Adrenal gland (tissue), 9 donors: ENCODE measurements at regions not wholly inside any gene's neighbourhood (a gene's known extent, or its start where the extent isn't known, plus 50 kb on each side); places are given as distances from the start of the nearest gene placed in this dataset.
"Not testable (repeated sequence)": the region's sequence is repeated elsewhere in the genome, so short reads cannot be mapped to it uniquely, and the experiment has no call there.

Source experiments
- DNase-seq, 7 donors: peaks; one replicate each; pipeline ENCODE4 v3.0.0-alpha.2; 2019 to 2020
- H3K27ac ChIP-seq, 5 donors: fragments of 200-600 bp; sonication (generic) in 4 of 5; 1 replicate in 3 of 5; 2 replicates in 2 of 5; pipeline versions ENCODE4 v1.5.1 to v1.8.0; 2016 to 2020; ENCODE audit warnings: mild to moderate bottlenecking in 1 of 5
- H3K27me3 ChIP-seq: fragments of 200-600 bp; 2 replicates; pipeline ENCODE4 v1.8.0; 2021
- H3K36me3 ChIP-seq, 2 donors: fragments of 200-600 bp; replicated peaks in 1 of 2; 1 replicate in 1 of 2; 2 replicates in 1 of 2; pipeline versions ENCODE4 v1.5.1 to v1.8.0; 2018 to 2022
- H3K4me1 ChIP-seq, 2 donors: fragments of 200-600 bp; replicated peaks in 1 of 2; 1 replicate in 1 of 2; 2 replicates in 1 of 2; pipeline versions ENCODE4 v1.5.1 to v1.8.0; 2018 to 2021
- H3K4me3 ChIP-seq, 4 donors: fragments of 200-600 bp; sonication (generic) in 3 of 4; one replicate each; pipeline ENCODE4 v1.5.1; 2016 to 2018
- H3K9me3 ChIP-seq, 3 donors: fragments of 200-600 bp; sonication (generic) in 1 of 3; replicated peaks in 1 of 3; 1 replicate in 2 of 3; 2 replicates in 1 of 3; pipeline versions ENCODE4 v1.5.1 to v1.8.0; 2016 to 2021
- POLR2A ChIP-seq, 2 donors: fragments of 450-650 bp; IDR thresholded peaks; one replicate each; pipeline ENCODE4 v1.6.1; 2017; ENCODE audit warnings: antibody characterized with exemption in 2 of 2, mild to moderate bottlenecking in 2 of 2, moderate library complexity in 1 of 2
- WGBS, 4 donors: extraction: QIAGEN DNeasy Blood & Tissue Kit in 2 of 4; methylation state at CpG; one replicate each; pipeline versions ENCODE4 v1.1.5 to v1.1.7; 2013 to 2017; 5-methylcytosine and 5-hydroxymethylcytosine counted together
- intact Hi-C, 2 donors: fragments of 100-400 bp; cut with DNase I; formaldehyde crosslinking; loops; one replicate each; pipeline versions ENCODE4 v1.14.1 to v1.15.0; 2022 to 2023
- TF ChIP-seq, protein P1 (sequence below), 6 experiments: fragments of 450-650 bp in 4 of 6; fragments of 200-600 bp in 2 of 6; sonication (generic) in 1 of 6; IDR thresholded peaks; 1 replicate in 5 of 6; 2 replicates in 1 of 6; pipeline versions ENCODE4 v1.5.1 to v1.8.0; 2016 to 2021; ENCODE audit warnings: antibody characterized with exemption in 6 of 6, mild to moderate bottlenecking in 2 of 6, moderate library complexity in 1 of 6
- donor health status: healthy with polysubstance abuse.
- donor health status: Bipolar disorder and iron deficiency.
- donor health status: DM: yes; HTN: yes; CAD: no.
- donor health status: DM: no; HTN: no; CAD: no.
- donor health status: DM: no; HTN: no; CAD: no.

DNA sequence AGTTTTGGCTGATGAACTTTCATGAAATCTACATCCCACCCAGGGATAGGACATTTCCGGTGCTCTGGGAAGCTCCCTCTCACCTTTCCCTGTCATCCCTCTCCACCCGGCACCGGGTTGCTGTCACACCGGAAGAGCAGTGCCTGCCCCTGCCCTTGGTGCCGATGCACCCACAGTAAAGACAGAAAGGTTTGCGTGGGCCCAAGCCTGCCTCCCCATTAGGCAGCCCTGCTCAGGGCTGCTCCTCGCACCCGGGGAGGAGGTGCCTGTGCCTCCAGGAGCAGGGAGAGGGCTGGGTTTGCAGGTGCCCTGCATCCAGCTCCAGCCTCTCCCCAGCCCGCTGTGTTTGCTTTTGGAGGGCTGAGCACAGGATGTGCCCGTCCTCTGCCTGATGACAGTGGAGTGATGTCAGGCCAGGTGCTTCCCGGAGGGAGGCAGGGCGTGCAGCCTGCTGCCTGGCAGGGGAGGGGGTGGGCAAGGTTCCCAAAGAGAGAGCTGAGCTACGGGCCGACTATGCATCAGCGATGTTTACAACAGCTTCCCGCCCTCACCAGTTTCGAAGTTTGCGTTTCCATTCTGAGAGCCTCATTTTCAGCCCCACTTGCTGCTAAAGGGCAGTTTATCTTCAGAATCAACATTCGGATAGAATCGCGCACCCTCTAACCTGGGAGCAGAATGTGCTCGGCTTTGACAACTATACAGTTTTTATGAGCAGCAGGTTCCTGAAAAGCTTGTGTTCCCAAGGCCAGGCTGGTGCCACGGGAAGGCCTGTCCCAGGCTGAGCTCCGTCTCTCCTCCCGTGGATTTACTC, 83.2 kb upstream of the CLDN5 start:
- H3K4me3 ChIP-seq = no peak overlapping the region
- H3K9me3 ChIP-seq = no peaks in the 10 kb centered on the region
- no peaks in the 10 kb centered on the region for H3K27me3 ChIP-seq
- no peak for DNase-seq
- no peaks in the 10 kb centered on the region for H3K4me1 ChIP-seq
- no peak for TF ChIP-seq POLR2A (IDR thresholded peaks at IDR 0.05)
- TF ChIP-seq, protein P1, sequence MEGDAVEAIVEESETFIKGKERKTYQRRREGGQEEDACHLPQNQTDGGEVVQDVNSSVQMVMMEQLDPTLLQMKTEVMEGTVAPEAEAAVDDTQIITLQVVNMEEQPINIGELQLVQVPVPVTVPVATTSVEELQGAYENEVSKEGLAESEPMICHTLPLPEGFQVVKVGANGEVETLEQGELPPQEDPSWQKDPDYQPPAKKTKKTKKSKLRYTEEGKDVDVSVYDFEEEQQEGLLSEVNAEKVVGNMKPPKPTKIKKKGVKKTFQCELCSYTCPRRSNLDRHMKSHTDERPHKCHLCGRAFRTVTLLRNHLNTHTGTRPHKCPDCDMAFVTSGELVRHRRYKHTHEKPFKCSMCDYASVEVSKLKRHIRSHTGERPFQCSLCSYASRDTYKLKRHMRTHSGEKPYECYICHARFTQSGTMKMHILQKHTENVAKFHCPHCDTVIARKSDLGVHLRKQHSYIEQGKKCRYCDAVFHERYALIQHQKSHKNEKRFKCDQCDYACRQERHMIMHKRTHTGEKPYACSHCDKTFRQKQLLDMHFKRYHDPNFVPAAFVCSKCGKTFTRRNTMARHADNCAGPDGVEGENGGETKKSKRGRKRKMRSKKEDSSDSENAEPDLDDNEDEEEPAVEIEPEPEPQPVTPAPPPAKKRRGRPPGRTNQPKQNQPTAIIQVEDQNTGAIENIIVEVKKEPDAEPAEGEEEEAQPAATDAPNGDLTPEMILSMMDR (IDR thresholded peaks at IDR 0.05) = no peak
- intact Hi-C loops = no loop called here
- WGBS, 4 donors = 34 to 48% (median 44%) methylated on average over 11 to 25 of the region's 25 CpGs
- H3K27ac ChIP-seq = no peak overlapping the region
- H3K36me3 ChIP-seq = no peaks in the 10 kb centered on the region

DNA sequence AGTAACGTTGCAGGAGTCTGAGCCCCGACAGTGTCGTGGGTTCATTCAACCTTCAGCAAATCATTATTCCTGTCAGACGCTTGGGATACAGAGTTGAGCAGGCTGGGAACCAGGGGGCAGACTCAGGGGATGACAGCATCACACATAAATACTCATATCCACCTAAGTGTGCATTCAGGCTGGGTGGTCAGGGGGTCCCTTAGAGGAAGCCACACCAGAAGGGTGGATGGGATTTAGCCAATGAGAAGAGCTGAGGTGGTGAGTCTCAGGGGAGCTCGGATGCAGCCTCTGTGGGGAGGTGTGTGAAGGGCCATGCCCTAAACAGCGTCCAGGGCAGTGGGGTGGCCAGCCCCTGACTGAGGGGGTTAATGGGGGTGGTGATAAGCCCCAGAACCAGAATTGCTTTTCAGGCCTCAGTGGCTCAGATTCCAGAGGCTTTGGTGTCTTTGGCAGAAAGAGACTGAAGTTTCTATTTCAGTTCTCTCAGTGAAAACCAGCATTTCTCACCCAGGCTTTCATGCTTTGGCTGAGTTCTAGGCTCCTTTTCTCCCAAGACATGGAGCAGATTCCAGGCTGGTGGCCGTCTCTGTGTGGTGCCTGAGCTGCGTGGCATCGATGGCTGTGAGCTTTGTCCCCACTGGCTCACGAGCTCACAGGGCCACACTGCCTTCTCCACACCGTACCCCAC, 83.9 kb upstream of the CLDN5 start:
- TF ChIP-seq, protein P1 (IDR thresholded peaks at IDR 0.05) = no peak
- no peak for TF ChIP-seq POLR2A (IDR thresholded peaks at IDR 0.05)
- intact Hi-C loops = no loop called here
- no peak for DNase-seq
- H3K36me3 ChIP-seq = no peaks in the 10 kb centered on the region
- no peak overlapping the region for H3K27ac ChIP-seq
- H3K9me3 ChIP-seq = no peaks in the 10 kb centered on the region
- H3K27me3 ChIP-seq = no peaks in the 10 kb centered on the region
- WGBS, 4 donors = 56 to 73% (median 70%) methylated on average over 7 to 11 of the region's 11 CpGs
- no peaks in the 10 kb centered on the region for H3K4me1 ChIP-seq
- no peak overlapping the region for H3K4me3 ChIP-seq

DNA sequence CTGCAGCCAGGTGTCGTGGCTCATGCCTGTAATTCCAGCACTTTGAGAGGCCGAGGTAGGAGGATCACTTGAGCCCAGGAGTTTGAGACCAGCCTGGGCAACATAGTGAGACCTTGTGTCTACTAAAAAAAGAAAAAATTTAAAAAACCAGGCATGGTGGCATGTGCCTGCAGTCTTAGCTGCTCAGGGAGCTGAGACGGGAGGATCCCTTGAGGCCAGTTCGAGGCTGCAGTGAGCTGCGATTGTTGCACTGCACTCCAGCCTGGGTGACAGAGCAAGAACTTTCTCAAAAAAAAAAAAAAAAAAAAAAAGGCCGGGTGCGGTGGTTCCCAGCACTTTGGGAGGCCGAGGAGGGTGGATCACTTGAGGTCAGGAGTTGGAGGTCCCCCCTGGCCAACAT, 85.5 kb upstream of the CLDN5 start:
- 80 to 89% (median 83%) methylated on average over 8 of the region's 8 CpGs for WGBS, 4 donors
- H3K4me1 ChIP-seq, H3K27me3 ChIP-seq, intact Hi-C loops, H3K4me3 ChIP-seq, H3K27ac ChIP-seq, DNase-seq, H3K36me3 ChIP-seq, H3K9me3 ChIP-seq: not testable (repeated sequence)

DNA sequence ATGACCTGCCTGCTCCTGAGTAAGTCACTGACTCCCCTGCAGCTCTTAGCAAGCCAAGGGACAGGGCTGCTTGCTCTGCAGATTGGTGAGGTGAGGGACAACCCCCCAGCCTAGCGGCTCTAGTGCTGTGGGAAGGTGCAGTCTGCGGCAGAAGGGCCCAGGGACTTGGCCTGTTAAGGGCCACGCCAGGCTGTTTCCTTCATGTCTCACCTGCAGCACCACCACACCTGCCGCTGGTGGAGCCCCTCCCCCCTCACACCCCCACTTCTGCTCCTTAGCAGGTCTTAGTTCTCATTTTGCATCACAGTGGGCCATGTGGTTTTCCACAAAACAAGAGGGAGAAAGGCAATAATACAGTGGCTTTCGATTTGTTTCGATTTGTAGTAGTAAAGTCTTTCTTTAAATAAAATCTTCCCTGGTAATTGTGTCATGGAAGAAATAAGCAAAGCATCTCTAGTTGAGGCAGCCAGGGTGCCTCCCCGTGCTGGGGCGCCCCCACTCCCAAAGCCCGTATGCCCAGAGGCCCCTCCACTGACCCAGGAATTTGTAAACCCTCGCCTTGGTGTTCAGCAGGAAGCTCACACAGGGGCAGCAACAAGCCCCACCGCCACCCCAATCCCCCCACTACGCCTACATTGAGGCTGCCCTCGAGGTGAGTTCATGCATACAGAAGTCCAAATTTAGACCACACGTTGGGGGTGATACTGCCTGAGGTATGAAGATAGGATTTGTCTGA, 86.5 kb upstream of the CLDN5 start:
- no peak overlapping the region for H3K27ac ChIP-seq
- intact Hi-C loops = no loop called here
- H3K36me3 ChIP-seq = no peaks in the 10 kb centered on the region
- no peaks in the 10 kb centered on the region for H3K9me3 ChIP-seq
- 52 to 71% (median 58%) methylated on average over 12 to 14 of the region's 14 CpGs for WGBS, 4 donors
- no peak for DNase-seq
- no peak overlapping the region for H3K4me3 ChIP-seq
- H3K27me3 ChIP-seq = peaks cover 8% of the 10 kb centered on the region
- TF ChIP-seq, protein P1 (IDR thresholded peaks at IDR 0.05) = no peak
- TF ChIP-seq POLR2A (IDR thresholded peaks at IDR 0.05) = no peak
- no peaks in the 10 kb centered on the region for H3K4me1 ChIP-seq
